Adrenal gland (tissue), 5 donors: ENCODE measurements at regions not wholly inside any gene's neighbourhood (a gene's known extent, or its start where the extent isn't known, plus 50 kb on each side); places are given as distances from the start of the nearest gene placed in this dataset.

ENCODE experiments used
- POLR2A ChIP-seq, 2 donors: fragments of 450-650 bp; IDR thresholded peaks; one replicate each; pipeline ENCODE4 v1.6.1; 2017; ENCODE audit warnings: antibody characterized with exemption in 2 of 2, mild to moderate bottlenecking in 2 of 2, moderate library complexity in 1 of 2
- TF ChIP-seq, protein P1 (sequence below), 6 experiments: fragments of 450-650 bp in 4 of 6; fragments of 200-600 bp in 2 of 6; sonication (generic) in 1 of 6; IDR thresholded peaks; 1 replicate in 5 of 6; 2 replicates in 1 of 6; pipeline versions ENCODE4 v1.5.1 to v1.8.0; 2016 to 2021; ENCODE audit warnings: antibody characterized with exemption in 6 of 6, mild to moderate bottlenecking in 2 of 6, moderate library complexity in 1 of 6
- donor health status: DM: no; HTN: no; CAD: no.

DNA sequence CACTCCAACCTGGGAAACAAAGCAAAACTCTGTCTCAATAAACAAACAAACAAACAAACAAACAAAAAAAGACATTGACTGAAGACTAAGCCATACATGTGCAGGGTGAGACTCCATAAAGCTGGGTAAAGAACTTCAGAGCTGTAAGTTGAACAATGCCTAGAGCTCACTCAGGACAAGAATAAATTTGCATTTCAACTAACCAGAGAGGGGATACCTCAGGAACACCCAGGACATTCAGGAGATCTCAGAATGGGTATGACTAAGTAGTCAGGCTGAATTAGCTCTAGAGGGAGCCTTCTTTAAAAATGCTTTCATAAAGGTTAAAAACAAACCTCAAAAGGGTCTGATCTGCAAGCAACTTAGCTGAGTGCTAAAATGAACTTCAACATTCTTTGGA, 267.7 kb upstream of the DIO3 start:
- TF ChIP-seq, protein P1, sequence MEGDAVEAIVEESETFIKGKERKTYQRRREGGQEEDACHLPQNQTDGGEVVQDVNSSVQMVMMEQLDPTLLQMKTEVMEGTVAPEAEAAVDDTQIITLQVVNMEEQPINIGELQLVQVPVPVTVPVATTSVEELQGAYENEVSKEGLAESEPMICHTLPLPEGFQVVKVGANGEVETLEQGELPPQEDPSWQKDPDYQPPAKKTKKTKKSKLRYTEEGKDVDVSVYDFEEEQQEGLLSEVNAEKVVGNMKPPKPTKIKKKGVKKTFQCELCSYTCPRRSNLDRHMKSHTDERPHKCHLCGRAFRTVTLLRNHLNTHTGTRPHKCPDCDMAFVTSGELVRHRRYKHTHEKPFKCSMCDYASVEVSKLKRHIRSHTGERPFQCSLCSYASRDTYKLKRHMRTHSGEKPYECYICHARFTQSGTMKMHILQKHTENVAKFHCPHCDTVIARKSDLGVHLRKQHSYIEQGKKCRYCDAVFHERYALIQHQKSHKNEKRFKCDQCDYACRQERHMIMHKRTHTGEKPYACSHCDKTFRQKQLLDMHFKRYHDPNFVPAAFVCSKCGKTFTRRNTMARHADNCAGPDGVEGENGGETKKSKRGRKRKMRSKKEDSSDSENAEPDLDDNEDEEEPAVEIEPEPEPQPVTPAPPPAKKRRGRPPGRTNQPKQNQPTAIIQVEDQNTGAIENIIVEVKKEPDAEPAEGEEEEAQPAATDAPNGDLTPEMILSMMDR (IDR thresholded peaks at IDR 0.05): no peak
- no peak for TF ChIP-seq POLR2A (IDR thresholded peaks at IDR 0.05)
